ENCODE measurements at regions not wholly inside any gene's neighbourhood (a gene's known extent, or its start where the extent isn't known, plus 50 kb on each side); places are given as distances from the start of the nearest gene placed in this dataset.

DNA sequence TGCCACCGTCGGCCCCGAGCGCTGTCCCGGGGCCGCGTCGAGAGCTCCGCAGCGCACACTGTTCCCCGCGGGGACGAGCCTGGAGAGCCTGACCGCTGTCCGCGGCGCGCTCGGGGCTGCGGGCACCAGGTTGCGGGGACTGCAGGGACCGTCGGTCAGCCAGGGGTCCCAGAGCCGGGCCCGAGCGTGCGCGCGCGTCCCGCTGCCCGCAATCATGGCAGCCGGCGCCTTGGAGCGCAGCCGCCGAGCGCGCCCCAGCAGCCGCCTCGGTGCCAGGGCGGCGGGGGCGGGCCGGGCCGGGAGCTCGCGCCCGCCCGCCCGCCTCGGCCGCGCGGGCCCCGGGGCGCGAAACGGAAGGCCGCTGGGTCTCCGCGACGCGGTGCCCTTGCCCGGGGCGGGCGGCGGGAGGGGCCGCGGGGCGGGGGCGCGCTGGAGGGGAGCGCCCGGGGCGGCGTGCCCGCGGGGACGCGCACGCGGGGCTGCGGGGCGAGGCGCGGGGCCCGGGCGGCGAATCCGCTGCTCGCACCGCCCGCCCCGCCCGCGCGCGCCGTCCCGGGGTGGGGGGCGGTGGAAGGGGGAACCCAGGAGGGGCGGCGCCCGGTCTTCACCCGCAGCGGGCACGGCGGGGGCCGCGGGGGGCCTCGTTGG, 79.4 kb upstream of the PPARA start:
- peak in 3 of 5 donors; percentile 79 to 88 (median 84) for DNase-seq
- Histone ChIP-seq H3K27me3 (no peaks in the 10 kb centered on the region), H3K27ac (peak overlapping the region; percentile 99 to 100), H3K4me3 (peak overlapping the region; percentile 85), H3K4me1 (ENCODE audit: insufficient read depth) (peaks cover 3% of the 10 kb centered on the region), H3K36me3 (no peaks in the 10 kb centered on the region), H3K9me3 (no peaks in the 10 kb centered on the region)
- no peak for TF ChIP-seq POLR2A (IDR thresholded peaks at IDR 0.05)
- TF ChIP-seq, protein P1, sequence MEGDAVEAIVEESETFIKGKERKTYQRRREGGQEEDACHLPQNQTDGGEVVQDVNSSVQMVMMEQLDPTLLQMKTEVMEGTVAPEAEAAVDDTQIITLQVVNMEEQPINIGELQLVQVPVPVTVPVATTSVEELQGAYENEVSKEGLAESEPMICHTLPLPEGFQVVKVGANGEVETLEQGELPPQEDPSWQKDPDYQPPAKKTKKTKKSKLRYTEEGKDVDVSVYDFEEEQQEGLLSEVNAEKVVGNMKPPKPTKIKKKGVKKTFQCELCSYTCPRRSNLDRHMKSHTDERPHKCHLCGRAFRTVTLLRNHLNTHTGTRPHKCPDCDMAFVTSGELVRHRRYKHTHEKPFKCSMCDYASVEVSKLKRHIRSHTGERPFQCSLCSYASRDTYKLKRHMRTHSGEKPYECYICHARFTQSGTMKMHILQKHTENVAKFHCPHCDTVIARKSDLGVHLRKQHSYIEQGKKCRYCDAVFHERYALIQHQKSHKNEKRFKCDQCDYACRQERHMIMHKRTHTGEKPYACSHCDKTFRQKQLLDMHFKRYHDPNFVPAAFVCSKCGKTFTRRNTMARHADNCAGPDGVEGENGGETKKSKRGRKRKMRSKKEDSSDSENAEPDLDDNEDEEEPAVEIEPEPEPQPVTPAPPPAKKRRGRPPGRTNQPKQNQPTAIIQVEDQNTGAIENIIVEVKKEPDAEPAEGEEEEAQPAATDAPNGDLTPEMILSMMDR (IDR thresholded peaks at IDR 0.05), result no peak
- no peak for TF ChIP-seq EP300 (IDR thresholded peaks at IDR 0.05)
- intact Hi-C loops (cut with DNase I), result loop anchor here in 3 of 4 donors (2.0 to 10.0 kb wide), 3 partner anchors 56 to 59 kb away; no protein-coding TSS in a partner anchor
- 0 to 1% (median 1%) methylated on average over 8 to 100 of the region's 112 CpGs for WGBS, 3 donors

DNA sequence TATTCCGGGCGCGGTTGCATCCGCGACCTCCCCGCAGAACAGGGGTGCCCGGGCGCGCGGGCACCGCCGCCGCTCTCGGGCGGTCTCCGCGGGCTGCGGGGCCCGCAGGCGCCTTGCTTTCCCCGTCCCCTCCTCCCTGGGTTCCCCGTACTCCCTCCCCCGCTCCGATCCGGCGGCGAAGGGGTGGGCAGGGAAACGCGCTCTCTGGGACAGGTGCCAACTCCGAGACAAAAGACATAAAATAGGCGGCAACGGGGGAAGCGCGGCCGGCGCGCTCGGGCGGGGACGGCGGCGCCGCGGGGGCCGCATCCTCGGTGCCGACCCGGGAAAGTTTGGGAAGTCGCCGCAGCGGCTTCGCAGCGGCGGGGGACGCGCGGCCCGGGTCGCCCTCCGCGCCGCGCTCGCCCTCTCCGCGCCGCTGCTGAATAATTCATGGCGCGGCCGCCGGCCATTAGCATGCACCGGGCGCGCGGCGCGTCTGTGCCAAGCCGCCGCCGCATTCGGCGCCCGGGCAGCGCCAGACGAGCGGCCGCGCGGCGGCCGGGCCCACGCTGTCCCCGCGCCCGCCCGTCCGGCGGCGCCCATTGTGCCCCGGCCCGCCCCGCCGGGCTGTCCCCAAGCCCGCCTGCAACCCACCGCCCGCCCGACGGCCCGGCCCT, 78.7 kb upstream of the PPARA start:
- H3K4me1 ChIP-seq (ENCODE audit: insufficient read depth), result peaks cover 3% of the 10 kb centered on the region
- 0 to 1% (median 1%) methylated on average over 47 to 108 of the region's 109 CpGs for WGBS, 3 donors
- intact Hi-C loops (cut with DNase I), result loop anchor here in 3 of 4 donors (2.0 to 10.0 kb wide), 3 partner anchors 57 to 59 kb away; no protein-coding TSS in a partner anchor
- H3K27me3 ChIP-seq, result no peaks in the 10 kb centered on the region
- H3K36me3 ChIP-seq, result no peaks in the 10 kb centered on the region
- TF ChIP-seq EP300 (IDR thresholded peaks at IDR 0.05) (no peak), POLR2A (IDR thresholded peaks at IDR 0.05) (peak; percentile 48)
- TF ChIP-seq, protein P1 (IDR thresholded peaks at IDR 0.05), result no peak
- H3K9me3 ChIP-seq, result no peaks in the 10 kb centered on the region
- H3K27ac ChIP-seq, result peak overlapping the region; percentile 94
- H3K4me3 ChIP-seq, result peak overlapping the region; percentile 78
- DNase-seq, result peak in 4 of 5 donors; percentile 96 to 99 (median 97)

DNA sequence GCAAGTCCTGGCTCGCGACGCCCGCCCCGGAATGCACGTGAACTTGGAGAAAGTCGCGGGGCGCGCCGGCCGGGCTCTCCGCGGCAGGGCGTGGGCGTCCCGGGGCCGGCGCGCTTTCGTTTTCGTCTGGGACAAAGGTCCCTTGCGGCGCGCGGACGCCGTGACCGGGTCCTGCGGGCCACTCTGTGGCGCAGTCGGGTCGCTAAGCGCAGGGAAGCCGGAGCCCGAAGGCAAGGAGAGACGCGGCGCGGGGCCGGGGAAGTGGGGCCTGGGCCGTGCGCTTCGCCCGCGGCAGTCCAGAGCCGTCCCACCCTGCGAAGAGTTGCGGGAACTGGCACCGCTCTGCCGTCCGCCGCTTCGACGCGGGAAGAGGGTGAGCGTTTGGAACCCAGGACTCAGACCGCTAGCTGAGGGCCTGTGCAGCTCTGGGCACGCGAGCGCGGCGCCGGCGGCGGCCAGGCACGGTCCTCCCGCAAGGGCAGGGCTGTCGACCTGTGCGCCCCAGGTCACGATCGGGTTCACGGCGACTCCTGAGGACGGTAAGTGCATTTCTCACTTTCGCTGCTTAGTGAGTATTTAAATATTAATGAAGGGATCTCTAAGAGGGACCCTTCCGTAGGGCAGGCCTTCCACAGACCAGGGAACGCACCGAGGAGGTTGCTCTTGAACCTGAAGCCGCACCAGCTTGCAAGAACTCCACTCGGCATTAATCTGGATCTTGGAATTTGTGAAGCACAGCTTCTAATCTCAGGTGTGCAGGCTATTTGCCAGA, 78.0 kb upstream of the PPARA start:
- Histone ChIP-seq H3K9me3 (no peaks in the 10 kb centered on the region), H3K36me3 (no peaks in the 10 kb centered on the region), H3K27ac (peak overlapping the region; percentile 94), H3K27me3 (no peaks in the 10 kb centered on the region), H3K4me3 (peak overlapping the region; percentile 78), H3K4me1 (ENCODE audit: insufficient read depth) (peaks cover 3% of the 10 kb centered on the region)
- 0 to 1% (median 1%) methylated on average over 49 to 81 of the region's 81 CpGs for WGBS, 3 donors
- intact Hi-C loops (cut with DNase I), result loop anchor here in 2 of 4 donors (5.0 to 10.0 kb wide), 2 partner anchors 57 to 60 kb away; no protein-coding TSS in a partner anchor
- peak in 3 of 5 donors; percentile 36 to 68 (median 66) for DNase-seq
- TF ChIP-seq, protein P1 (IDR thresholded peaks at IDR 0.05), result no peak
- TF ChIP-seq POLR2A (IDR thresholded peaks at IDR 0.05), result no peak

DNA sequence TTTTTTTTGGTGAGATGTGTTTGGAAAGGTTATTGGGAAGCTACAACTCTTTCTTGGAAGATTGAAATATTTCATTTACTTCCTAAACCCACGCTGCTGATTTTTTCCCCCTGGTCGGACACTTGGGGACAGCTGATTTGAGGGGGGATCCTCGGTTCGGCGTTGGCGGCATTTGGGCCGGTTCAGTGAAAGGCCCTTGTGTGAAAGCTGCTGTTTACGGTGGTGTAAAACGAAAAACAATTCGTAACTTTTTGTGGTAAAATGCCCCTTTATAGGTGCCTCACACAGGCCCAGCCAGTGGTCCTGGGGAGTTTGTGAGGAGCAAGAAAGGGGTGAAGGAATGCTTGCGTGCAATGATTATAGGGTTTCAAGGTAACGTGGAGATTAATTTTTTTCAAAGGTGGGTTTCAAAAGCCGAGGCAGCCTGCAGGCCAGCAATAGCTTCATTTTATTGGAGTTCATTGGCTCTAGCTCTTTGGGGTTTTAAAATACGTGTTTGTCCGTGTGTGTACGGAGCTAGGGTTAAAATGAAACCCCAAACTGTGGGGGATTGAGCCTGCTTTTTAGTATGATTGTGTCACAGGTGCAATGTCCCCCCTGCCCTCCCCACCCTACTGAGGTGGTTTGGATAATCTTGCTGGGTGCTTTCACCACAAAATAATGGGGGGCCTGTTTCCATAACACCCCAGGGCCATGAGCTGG, 77.2 kb upstream of the PPARA start:
- no peaks in the 10 kb centered on the region for H3K9me3 ChIP-seq
- intact Hi-C loops (cut with DNase I), result loop anchor here in 2 of 4 donors (5.0 to 10.0 kb wide), 2 partner anchors 58 to 61 kb away; no protein-coding TSS in a partner anchor
- peaks cover 4% of the 10 kb centered on the region for H3K4me1 ChIP-seq (ENCODE audit: insufficient read depth)
- H3K36me3 ChIP-seq, result no peaks in the 10 kb centered on the region
- WGBS, 3 donors, result 1 to 3% (median 3%) methylated on average over 16 of the region's 16 CpGs
- peak overlapping the region; percentile 94 for H3K27ac ChIP-seq
- peak in 3 of 5 donors; percentile 0 to 26 (median 14) for DNase-seq
- H3K27me3 ChIP-seq, result no peaks in the 10 kb centered on the region
- TF ChIP-seq EP300 (IDR thresholded peaks at IDR 0.05) (no peak), POLR2A (IDR thresholded peaks at IDR 0.05) (no peak)
- TF ChIP-seq, protein P1 (IDR thresholded peaks at IDR 0.05), result no peak
- H3K4me3 ChIP-seq, result peak overlapping the region; percentile 78

All from ovary (tissue), 7 donors.